Fibroblast of pulmonary artery (primary cell): ENCODE measurements at regions not wholly inside any gene's neighbourhood (a gene's known extent, or its start where the extent isn't known, plus 50 kb on each side); places are given as distances from the start of the nearest gene placed in this dataset.

Experiments
- DNase-seq: peaks from one replicate; pipeline ENCODE4 v3.0.0-alpha.2; 2010; ENCODE audit warnings: low read depth
- H3K4me3 ChIP-seq: replicated peaks from 2 replicates; pipeline ENCODE4 v1.5.1; 2011; ENCODE audit warnings: low read depth, mild to moderate bottlenecking, control low read depth, low read length, moderate library complexity
- CTCF ChIP-seq: IDR thresholded peaks from 2 replicates; pipeline ENCODE4 v1.5.1; 2011; ENCODE audit warnings: mild to moderate bottlenecking, control low read depth, low read length, inconsistent platforms; ENCODE audit errors: missing control alignments

- no peak for DNase-seq
- no peak for TF ChIP-seq CTCF
These were observed 542.5 kb downstream of the SUCLG1 start for GRCh38 chr2:83916559-83916958.

GRCh38 chr2:83915381-83915780 lies 543.7 kb downstream of the SUCLG1 start:
- no peak for DNase-seq
- no peak overlapping the region for H3K4me3 ChIP-seq
- TF ChIP-seq CTCF, result no peak

More at GRCh38 chr2:83916559-83916958, 542.5 kb downstream of the SUCLG1 start:
- H3K4me3 ChIP-seq, result no peak overlapping the region

- H3K4me3 ChIP-seq, result no peak overlapping the region
- TF ChIP-seq CTCF, result no peak
- DNase-seq, result no peak
These were observed 550.3 kb downstream of the SUCLG1 start for GRCh38 chr2:83908750-83909149.

- no peak overlapping the region for H3K4me3 ChIP-seq
- no peak for DNase-seq
- no peak for TF ChIP-seq CTCF
These were observed 557.8 kb downstream of the SUCLG1 start for GRCh38 chr2:83901317-83901716.

GRCh38 chr2:83900862-83901261 lies 558.2 kb downstream of the SUCLG1 start:
- TF ChIP-seq CTCF, result no peak

GRCh38 chr2:83899271-83899670 lies 559.8 kb downstream of the SUCLG1 start:
- H3K4me3 ChIP-seq, result no peak overlapping the region
- TF ChIP-seq CTCF, result no peak
- DNase-seq, result no peak

More at GRCh38 chr2:83900862-83901261, 558.2 kb downstream of the SUCLG1 start:
- no peak overlapping the region for H3K4me3 ChIP-seq
- DNase-seq, result peak; percentile 2

DNA sequence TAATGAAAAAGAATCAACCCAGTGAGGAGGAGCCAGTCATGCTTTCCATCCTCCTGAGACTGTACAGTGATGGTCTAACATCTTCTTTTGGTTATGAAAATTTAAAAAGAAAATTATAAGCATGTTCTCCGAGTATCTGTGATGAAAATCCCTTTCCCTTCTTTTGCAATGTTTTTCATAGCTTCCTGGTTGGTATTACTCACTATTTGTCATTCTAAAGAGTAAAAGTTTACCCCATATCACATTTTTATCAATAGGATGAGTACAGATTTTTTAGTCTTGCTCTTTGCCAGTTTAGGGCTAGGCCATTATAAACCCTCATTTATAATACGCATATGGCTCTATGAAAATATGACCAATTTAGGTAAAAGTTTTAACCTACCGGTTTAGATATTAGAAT lies 564.1 kb downstream of the SUCLG1 start:
- no peak overlapping the region for H3K4me3 ChIP-seq
- DNase-seq, result no peak
- no peak for TF ChIP-seq CTCF
